Testis (tissue), 2 donors: ENCODE measurements at regions not wholly inside any gene's neighbourhood (a gene's known extent, or its start where the extent isn't known, plus 50 kb on each side); places are given as distances from the start of the nearest gene placed in this dataset.

Source experiments
- DNase-seq: peaks from one replicate; pipeline ENCODE4 v3.0.0-alpha.2; 2019
- H3K27ac ChIP-seq, 2 donors: fragments of 200-600 bp; sonication (generic); one replicate each; pipeline ENCODE4 v1.5.1; 2019
- H3K27me3 ChIP-seq: fragments of 200-600 bp; sonication (generic); one replicate; pipeline ENCODE4 v1.5.1; 2019
- H3K36me3 ChIP-seq: fragments of 200-600 bp; sonication (generic); one replicate; pipeline ENCODE4 v1.5.1; 2017; ENCODE audit warnings: low read depth; ENCODE audit errors: missing control alignments
- H3K4me1 ChIP-seq: fragments of 200-600 bp; sonication (generic); one replicate; pipeline ENCODE4 v1.5.1; 2019
- H3K4me3 ChIP-seq, 2 donors: fragments of 200-600 bp; sonication (generic); one replicate each; pipeline ENCODE4 v1.5.1; 2017 to 2019
- H3K9me3 ChIP-seq: fragments of 200-600 bp; sonication (generic); one replicate; pipeline ENCODE4 v1.5.1; 2017
- POLR2A ChIP-seq: fragments of 450-650 bp; IDR thresholded peaks from one replicate; pipeline ENCODE4 v1.6.1; 2017; ENCODE audit warnings: antibody characterized with exemption, mild to moderate bottlenecking, moderate library complexity
- WGBS, 2 donors: methylation state at CpG; one replicate each; pipeline ENCODE4 v1.1.5; 2018; 5-methylcytosine and 5-hydroxymethylcytosine counted together
- intact Hi-C: fragments of 100-400 bp; cut with DNase I; formaldehyde crosslinking; loops from one replicate; pipeline ENCODE4 v1.15.1; 2023; ENCODE audit warnings: low total_unique reads
- TF ChIP-seq, protein P1 (sequence below), 3 experiments: fragments of 450-650 bp in 2 of 3; fragments of 200-600 bp in 1 of 3; sonication (generic) in 1 of 3; IDR thresholded peaks; one replicate each; pipeline ENCODE4 v1.5.1; 2016 to 2019; ENCODE audit warnings: antibody characterized with exemption in 3 of 3, mild to moderate bottlenecking in 2 of 3, moderate library complexity in 1 of 3

DNA sequence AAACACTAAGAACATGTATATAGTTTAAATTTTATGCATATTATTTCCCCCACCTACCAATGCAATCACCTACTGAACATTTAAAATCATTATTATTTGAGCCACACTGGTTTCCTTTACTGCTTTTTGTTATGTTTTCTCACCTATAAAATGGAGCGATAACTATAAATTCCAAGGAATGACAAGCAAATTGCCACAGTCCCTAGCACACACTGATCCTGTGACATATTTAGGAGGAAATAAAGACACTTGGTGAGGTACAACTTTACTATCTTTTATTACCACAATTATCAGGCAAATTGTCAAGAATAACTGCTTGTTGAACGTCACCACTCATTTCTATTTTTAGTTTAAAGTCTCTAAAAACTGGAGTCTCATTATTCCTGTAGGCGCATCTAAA, 1693.6 kb downstream of the EFNA5 start:
- Histone ChIP-seq H3K27ac (no peak overlapping the region), H3K4me3 (no peak overlapping the region), H3K4me1 (no peaks in the 10 kb centered on the region), H3K27me3 (no peaks in the 10 kb centered on the region), H3K36me3 (no peaks in the 10 kb centered on the region), H3K9me3 (no peaks in the 10 kb centered on the region)
- DNase-seq = no peak
- intact Hi-C loops = no loop called here
- TF ChIP-seq, protein P1, sequence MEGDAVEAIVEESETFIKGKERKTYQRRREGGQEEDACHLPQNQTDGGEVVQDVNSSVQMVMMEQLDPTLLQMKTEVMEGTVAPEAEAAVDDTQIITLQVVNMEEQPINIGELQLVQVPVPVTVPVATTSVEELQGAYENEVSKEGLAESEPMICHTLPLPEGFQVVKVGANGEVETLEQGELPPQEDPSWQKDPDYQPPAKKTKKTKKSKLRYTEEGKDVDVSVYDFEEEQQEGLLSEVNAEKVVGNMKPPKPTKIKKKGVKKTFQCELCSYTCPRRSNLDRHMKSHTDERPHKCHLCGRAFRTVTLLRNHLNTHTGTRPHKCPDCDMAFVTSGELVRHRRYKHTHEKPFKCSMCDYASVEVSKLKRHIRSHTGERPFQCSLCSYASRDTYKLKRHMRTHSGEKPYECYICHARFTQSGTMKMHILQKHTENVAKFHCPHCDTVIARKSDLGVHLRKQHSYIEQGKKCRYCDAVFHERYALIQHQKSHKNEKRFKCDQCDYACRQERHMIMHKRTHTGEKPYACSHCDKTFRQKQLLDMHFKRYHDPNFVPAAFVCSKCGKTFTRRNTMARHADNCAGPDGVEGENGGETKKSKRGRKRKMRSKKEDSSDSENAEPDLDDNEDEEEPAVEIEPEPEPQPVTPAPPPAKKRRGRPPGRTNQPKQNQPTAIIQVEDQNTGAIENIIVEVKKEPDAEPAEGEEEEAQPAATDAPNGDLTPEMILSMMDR (IDR thresholded peaks at IDR 0.05) = no peak
- no peak for TF ChIP-seq POLR2A
- WGBS, 2 donors = 67 to 73% methylated on average over 3 of the region's 3 CpGs

- DNase-seq = no peak
- no peak for TF ChIP-seq POLR2A
- TF ChIP-seq, protein P1 (IDR thresholded peaks at IDR 0.05) = no peak
- H3K36me3 ChIP-seq = no peaks in the 10 kb centered on the region
- intact Hi-C loops = no loop called here
- H3K27ac ChIP-seq = no peak overlapping the region
- H3K27me3 ChIP-seq = no peaks in the 10 kb centered on the region
- no peaks in the 10 kb centered on the region for H3K4me1 ChIP-seq
- no peaks in the 10 kb centered on the region for H3K9me3 ChIP-seq
- H3K4me3 ChIP-seq = no peak overlapping the region
These were observed 1699.8 kb downstream of the EFNA5 start for GRCh38 chr5:105970919-105971318.

DNA sequence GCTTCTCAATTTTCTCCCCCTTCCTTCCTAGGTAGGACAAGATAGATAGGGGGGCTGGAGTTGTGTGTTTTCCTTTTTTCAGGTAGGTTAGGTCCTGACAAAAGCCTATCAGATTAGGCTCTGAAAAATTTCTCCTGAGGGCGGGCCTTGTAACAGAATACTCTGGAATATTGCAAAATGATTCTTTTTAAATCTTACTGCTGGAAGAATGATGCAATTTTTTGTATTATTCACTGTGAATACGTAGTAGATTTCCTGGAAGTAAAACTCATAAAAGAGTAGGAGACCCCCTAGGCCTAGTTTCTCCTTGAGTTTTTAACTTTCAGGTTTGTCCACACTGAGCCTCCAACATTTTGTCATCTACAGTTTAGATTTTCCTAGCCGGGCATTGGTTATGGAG, 1701.8 kb downstream of the EFNA5 start:
- no peaks in the 10 kb centered on the region for H3K4me1 ChIP-seq
- no peaks in the 10 kb centered on the region for H3K9me3 ChIP-seq
- no peaks in the 10 kb centered on the region for H3K36me3 ChIP-seq
- 96% methylated on average over 3 of the region's 3 CpGs for WGBS, 2 donors
- no peak for DNase-seq
- no peak overlapping the region for H3K27ac ChIP-seq
- intact Hi-C loops = no loop called here
- no peaks in the 10 kb centered on the region for H3K27me3 ChIP-seq
- TF ChIP-seq, protein P1 (IDR thresholded peaks at IDR 0.05) = no peak
- no peak for TF ChIP-seq POLR2A
- no peak overlapping the region for H3K4me3 ChIP-seq

- Histone ChIP-seq H3K4me3 (no peak overlapping the region), H3K36me3 (no peaks in the 10 kb centered on the region), H3K4me1 (no peaks in the 10 kb centered on the region), H3K27me3 (no peaks in the 10 kb centered on the region), H3K27ac (no peak overlapping the region), H3K9me3 (no peaks in the 10 kb centered on the region)
- TF ChIP-seq POLR2A = no peak
- TF ChIP-seq, protein P1 (IDR thresholded peaks at IDR 0.05) = no peak
- no peak for DNase-seq
- intact Hi-C loops = no loop called here
- 58 to 92% methylated on average over 2 of the region's 2 CpGs for WGBS, 2 donors
These were observed 1707.0 kb downstream of the EFNA5 start for GRCh38 chr5:105963696-105964255.

- TF ChIP-seq POLR2A = no peak
- TF ChIP-seq, protein P1 (IDR thresholded peaks at IDR 0.05) = no peak
- H3K4me3 ChIP-seq = no peak overlapping the region
- H3K4me1 ChIP-seq = no peaks in the 10 kb centered on the region
- intact Hi-C loops = no loop called here
- WGBS, 2 donors = 86 to 89% methylated on average over 2 of the region's 2 CpGs
- DNase-seq = no peak
- H3K36me3 ChIP-seq = no peaks in the 10 kb centered on the region
- no peaks in the 10 kb centered on the region for H3K9me3 ChIP-seq
- H3K27ac ChIP-seq = no peak overlapping the region
- H3K27me3 ChIP-seq = no peaks in the 10 kb centered on the region
These were observed 1709.2 kb downstream of the EFNA5 start for GRCh38 chr5:105961572-105961971.
